SJSA1 (cell line): ENCODE measurements at regions not wholly inside any gene's neighbourhood (a gene's known extent, or its start where the extent isn't known, plus 50 kb on each side); places are given as distances from the start of the nearest gene placed in this dataset.
"Not testable (repeated sequence)": the region's sequence is repeated elsewhere in the genome, so short reads cannot be mapped to it uniquely, and the experiment has no call there.

Source experiments
- DNase-seq, 2 experiments: peaks; one replicate each; pipeline ENCODE4 v3.0.0-alpha.2; 2015 to 2020; ENCODE audit warnings: low spot score in 2 of 2, low read depth in 1 of 2
- H3K27ac ChIP-seq: fragments of 250-450 bp; sonication (Bioruptor Pico); 2 replicates; pipeline ENCODE4 v1.5.1; 2020; ENCODE audit warnings: mild to moderate bottlenecking, moderate library complexity
- H3K27me3 ChIP-seq: fragments of 250-450 bp; sonication (Bioruptor Pico); replicated peaks from 2 replicates; pipeline ENCODE4 v1.5.1; 2020; ENCODE audit warnings: mild to moderate bottlenecking, moderate library complexity
- H3K36me3 ChIP-seq: fragments of 250-450 bp; sonication (Bioruptor Pico); 2 replicates; pipeline ENCODE4 v1.5.1; 2020; ENCODE audit warnings: mild to moderate bottlenecking
- H3K4me1 ChIP-seq: fragments of 250-450 bp; sonication (Bioruptor Pico); replicated peaks from 2 replicates; pipeline ENCODE4 v1.6.1; 2021; ENCODE audit warnings: mild to moderate bottlenecking
- H3K4me3 ChIP-seq: fragments of 250-450 bp; sonication (Bioruptor Pico); 2 replicates; pipeline ENCODE4 v1.5.1; 2020; ENCODE audit warnings: mild to moderate bottlenecking
- H3K9me3 ChIP-seq: fragments of 250-450 bp; sonication (Bioruptor Pico); replicated peaks from 2 replicates; pipeline ENCODE4 v1.5.1; 2020; ENCODE audit warnings: mild to moderate bottlenecking

DNA sequence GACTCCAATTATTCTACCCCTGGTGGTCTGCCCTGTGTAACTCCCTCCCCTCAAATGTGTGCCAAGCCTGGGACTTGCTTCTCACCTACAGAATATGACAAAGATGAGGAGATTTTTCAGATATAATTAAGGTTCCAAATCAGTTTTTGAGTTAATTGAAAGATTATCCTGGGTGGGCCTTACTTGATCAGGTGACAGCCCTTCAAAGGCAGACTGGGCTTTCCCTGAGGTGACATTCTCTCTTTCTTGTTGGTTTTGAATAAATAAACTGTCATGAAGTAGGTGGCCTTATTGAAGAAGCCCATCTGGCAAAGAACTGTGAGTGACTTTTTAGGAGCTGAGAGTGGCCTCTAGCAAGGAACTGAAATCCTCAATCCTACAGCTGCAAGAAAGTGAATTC, 106.0 kb downstream of the BRMS1L start:
- H3K4me3 ChIP-seq, result no peak overlapping the region
- H3K36me3 ChIP-seq, result no peaks in the 10 kb centered on the region
- no peaks in the 10 kb centered on the region for H3K4me1 ChIP-seq
- DNase-seq, result no peak
- no peaks in the 10 kb centered on the region for H3K9me3 ChIP-seq
- no peaks in the 10 kb centered on the region for H3K27me3 ChIP-seq
- no peak overlapping the region for H3K27ac ChIP-seq

DNA sequence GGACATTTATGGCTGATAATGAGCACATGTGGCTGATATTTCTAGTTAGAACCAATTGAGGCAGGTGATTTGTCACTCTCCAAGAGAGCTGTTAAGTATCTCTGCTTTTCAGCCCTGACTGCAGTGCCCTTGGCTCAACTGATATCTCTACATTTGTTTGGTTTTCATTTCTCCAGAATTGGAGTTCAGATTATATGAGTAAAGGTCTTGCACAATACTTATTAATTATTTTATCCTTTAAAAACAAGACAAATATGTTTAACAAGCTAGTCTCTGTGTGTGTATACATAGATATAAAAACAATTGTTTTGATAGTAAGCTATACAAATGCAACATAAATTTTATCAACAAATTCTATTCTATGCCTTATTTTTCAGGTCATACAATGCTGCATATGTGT, 105.2 kb downstream of the BRMS1L start:
- Histone ChIP-seq H3K4me3 (no peak overlapping the region), H3K9me3 (no peaks in the 10 kb centered on the region), H3K27me3 (no peaks in the 10 kb centered on the region), H3K4me1 (no peaks in the 10 kb centered on the region), H3K36me3 (no peaks in the 10 kb centered on the region), H3K27ac (no peak overlapping the region)
- DNase-seq, result no peak

GRCh38 chr14:35929186-35929585, 103.0 kb downstream of the BRMS1L start:
- Histone ChIP-seq H3K4me3 (no peak overlapping the region), H3K27me3 (no peaks in the 10 kb centered on the region), H3K9me3 (no peaks in the 10 kb centered on the region), H3K4me1 (no peaks in the 10 kb centered on the region), H3K27ac (no peak overlapping the region), H3K36me3 (no peaks in the 10 kb centered on the region)
- no peak for DNase-seq

DNA sequence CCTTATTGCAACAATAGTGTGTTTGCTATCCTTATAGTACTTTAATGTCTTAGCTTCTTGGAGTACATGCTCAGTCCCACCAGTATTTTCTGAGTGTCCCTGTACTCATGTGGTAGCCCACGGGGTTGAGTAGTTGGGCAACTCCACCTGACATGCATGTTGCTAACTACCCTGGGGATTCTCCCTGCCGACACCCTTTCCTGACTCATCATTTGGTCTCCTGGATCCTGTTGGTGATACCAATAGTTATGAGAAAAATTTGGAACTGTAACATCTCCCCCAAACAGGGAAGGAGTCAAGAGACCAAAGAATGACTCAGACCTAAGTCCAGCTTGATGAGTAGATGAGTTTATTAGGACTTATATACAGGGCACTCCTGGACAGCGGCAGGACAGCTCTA, 101.6 kb downstream of the BRMS1L start:
- DNase-seq, result no peak
- H3K4me3 ChIP-seq, result no peak overlapping the region
- H3K4me1 ChIP-seq, result no peaks in the 10 kb centered on the region
- no peaks in the 10 kb centered on the region for H3K27me3 ChIP-seq
- H3K36me3 ChIP-seq, result no peaks in the 10 kb centered on the region
- no peak overlapping the region for H3K27ac ChIP-seq
- no peaks in the 10 kb centered on the region for H3K9me3 ChIP-seq

DNA sequence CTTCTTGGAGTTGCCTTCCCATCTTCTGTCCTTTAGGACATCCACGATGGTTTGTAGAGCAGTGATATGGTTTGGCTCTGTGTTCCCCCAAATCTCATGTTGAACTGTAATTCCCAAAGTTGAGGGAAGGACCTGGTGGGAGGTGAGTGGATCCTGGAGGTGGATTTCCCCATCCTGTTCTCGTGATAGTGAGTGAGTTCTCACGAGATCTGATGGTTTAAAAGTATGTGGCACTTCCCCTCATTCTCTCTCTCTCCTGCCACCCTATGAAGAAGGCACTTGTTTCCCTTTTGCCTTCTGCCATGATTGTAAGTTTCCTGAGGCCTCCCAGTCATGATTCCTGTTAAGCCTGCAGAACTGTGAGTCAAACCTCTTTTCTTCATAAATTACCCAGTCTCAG, 99.2 kb downstream of the BRMS1L start:
- H3K4me3 ChIP-seq, result no peak overlapping the region
- no peak overlapping the region for H3K27ac ChIP-seq
- no peaks in the 10 kb centered on the region for H3K36me3 ChIP-seq
- DNase-seq, result no peak
- no peaks in the 10 kb centered on the region for H3K4me1 ChIP-seq
- no peaks in the 10 kb centered on the region for H3K9me3 ChIP-seq
- H3K27me3 ChIP-seq, result no peaks in the 10 kb centered on the region

- H3K27me3 ChIP-seq, H3K9me3 ChIP-seq, H3K4me1 ChIP-seq, H3K4me3 ChIP-seq, H3K36me3 ChIP-seq, DNase-seq, H3K27ac ChIP-seq: not testable (repeated sequence)
Observed at GRCh38 chr14:35922590-35922989, 96.5 kb downstream of the BRMS1L start.

DNA sequence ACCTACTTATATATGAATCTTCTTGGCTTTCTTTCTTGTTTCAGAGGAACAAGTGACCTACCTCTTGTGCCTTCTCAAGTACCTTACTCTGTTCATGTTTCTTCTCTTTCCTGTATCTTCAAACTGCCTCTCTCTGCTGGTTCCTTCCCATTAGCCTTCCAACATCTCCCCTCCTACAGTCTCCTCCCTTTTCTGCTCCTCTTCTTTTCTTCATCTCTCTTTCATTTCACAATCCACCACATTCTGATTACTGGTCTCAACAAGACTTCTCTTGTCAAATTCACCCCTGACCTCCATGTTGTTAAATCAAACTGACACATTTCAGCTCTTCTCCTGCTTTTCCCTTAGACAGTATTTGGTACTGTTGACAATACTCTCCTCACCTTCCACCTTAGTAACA, 95.6 kb downstream of the BRMS1L start:
- no peak for DNase-seq
- Histone ChIP-seq H3K27ac (no peak overlapping the region), H3K4me1 (no peaks in the 10 kb centered on the region), H3K9me3 (peaks cover 3% of the 10 kb centered on the region; the same call in 1 of the 2 replicates), H3K27me3 (no peaks in the 10 kb centered on the region), H3K4me3 (no peak overlapping the region), H3K36me3 (no peaks in the 10 kb centered on the region)
